NCI-H1105 treated with DMSO at 0.1 percent for 48 hours (cell line): ENCODE measurements at regions not wholly inside any gene's neighbourhood (a gene's known extent, or its start where the extent isn't known, plus 50 kb on each side); places are given as distances from the start of the nearest gene placed in this dataset.
"Not testable (repeated sequence)": the region's sequence is repeated elsewhere in the genome, so short reads cannot be mapped to it uniquely, and the experiment has no call there.

Experiments
- DNase-seq: peaks from one replicate; lab custom pipeline; 2025; lab: John Stamatoyannopoulos, UW

DNA sequence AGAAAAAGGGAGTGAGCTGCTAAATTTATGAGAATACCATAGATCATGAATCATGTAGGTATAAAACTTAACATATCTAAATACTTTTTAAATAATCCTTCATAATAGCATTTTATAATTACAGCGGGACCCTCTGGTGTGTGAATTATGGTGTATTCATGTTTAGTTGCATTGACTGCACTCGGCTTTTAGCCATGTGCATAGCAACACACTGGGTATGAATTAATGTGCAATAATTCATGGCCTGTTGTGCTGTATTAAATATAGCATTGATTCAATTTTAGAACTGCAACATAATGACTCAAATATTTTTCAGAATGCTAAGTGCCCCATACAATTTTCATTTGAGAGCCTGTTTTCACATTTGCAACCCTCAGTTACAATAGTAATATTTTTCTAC is 249.6 kb upstream of the G2E3 start:
- no peak for DNase-seq

DNA sequence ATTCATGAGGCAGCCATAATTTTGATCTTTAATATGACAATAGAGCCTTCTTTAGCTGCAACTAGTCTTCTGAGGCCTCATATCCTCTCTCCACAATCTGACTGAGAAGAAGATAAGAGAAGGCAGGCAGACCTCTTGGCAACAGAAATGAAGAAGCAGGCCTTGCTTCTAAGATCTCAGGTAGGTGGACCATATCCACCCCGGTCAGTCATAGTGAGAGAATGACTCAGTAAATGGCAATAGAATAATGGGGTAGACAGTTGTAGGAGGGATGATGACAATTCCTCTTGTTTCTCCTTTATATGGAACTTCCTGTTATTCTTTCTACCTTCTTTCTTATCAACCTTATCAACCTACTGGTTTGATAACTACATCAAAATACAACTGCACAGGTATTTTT is 246.7 kb upstream of the G2E3 start:
- no peak for DNase-seq

DNA sequence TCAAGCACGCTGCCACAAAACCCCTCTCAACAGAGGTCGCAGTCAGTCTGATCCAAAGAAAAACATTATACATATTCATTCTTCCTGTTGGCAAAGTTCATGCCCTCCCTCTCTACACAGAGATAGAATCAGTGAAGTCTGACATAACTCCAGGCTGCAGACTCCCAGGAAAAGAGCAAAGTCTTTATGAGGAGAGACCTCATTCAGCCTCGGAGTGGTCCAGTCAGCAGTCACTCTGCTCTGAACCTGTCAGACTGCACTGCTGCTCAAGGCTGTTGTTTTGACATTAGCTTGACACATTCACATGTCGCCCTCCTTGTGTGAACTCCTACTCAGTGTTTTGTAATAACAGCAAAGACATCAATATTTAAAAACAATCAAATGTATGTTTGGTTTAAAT is 241.2 kb upstream of the G2E3 start:
- DNase-seq = no peak

DNA sequence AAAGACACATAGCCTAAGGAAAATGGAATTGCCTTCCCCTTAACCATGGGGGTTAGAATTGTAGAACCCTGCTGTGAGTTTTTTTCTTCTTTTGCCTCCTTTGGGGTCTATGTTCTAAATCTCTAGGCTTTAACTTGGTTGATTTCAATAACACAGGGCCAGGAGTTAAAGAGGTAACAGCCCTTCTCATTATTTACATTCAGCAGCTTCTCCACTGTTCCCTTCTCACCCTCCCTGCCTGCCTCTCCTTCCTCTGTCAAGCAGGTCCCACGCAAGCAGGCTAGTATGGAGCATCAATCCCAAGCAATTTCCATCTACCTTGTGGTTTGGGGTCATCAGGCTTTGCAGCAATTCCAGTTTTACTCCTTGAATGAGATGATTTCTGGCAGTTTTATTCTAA is 236.1 kb upstream of the G2E3 start:
- DNase-seq = no peak

DNA sequence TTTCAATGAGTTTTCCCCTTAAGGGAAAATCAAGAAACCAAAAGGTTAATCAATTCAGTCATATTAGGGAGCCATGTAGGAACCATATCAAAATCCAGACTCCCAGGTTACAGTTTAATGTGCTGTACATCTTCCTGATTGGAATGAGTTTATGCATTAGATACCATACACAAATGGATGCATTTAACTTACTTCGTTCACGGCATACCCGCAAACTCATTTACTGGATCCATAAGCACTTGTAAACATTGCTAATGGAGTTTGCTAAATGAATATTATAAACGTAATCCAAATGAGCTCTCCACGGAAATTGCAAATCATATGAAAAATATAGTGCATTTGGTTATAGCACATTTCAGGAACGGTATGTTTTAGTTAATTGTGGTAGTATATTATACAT is 228.9 kb upstream of the G2E3 start:
- DNase-seq = no peak

DNA sequence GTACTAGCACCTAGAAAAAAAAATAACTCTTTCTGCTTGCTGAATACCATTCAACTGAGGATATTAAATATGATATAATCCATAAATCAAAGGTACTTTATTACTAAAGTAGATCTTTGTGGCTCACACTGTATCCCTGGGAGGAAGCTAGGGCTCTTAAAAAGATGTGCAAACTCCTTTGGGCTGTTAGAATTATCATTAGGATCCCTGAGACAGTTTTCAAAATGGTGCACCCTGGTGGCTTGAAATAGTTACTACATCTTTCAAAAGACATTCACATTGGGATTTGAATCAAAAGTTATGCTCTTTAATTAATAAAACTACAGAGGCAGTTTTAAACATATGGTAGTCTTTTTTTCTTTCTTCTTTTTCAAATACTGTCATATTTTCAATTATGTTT is 228.5 kb upstream of the G2E3 start:
- DNase-seq = no peak

DNA sequence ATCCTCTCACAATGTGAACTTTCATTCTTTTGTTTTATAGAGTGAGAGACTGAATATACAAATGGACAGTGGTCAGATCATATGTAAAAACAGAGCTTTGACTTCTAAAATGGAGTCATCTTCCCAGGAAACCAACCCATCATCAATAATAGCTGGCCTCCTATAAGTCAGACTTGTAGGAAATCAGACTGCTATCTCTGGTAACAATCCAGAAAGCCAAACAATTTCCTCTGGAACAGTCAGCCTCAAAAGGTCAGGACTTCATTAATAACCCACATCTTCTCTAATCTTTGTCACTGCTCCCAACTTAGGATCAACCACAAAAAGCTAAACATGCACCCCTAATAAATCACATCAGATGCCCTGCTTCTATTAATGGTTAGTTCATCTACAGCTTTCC is 227.9 kb upstream of the G2E3 start:
- DNase-seq = no peak

DNA sequence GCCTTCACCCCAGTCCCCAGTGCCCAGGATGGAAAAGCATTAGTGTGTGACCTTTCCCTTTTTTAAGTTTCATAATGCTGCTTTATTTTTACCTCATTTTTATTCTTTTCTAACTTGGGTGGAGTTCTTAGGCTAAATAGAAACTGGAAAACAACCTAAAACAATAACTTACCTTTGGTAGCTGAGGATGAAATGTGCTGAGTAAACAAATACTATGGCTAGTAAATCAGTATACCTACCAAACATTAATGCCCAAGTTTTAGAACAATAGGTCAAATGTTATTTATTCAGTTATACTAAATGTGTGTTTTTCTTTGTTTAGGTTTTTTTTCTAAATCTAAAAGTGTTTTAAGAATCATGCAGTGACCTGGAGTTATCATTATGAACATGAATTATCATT is 226.6 kb upstream of the G2E3 start:
- no peak for DNase-seq

DNA sequence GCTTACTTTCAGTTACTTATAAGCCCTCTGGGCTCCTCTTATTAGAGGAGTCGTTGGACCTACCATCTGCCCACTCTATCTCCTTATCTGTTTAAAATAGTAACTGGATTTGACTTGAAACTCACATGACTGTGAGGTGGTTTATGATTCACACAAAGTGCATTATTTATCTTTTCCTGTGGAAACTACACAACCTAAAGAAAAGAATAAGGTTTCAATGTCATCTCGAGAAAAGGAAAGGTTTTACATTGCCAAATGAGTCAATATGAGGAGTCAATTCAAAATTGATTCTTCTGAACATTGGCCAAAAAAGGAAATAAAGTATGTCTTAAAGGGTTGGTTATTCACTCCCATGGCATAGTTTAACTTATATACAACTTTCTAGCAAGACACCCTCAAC is 225.0 kb upstream of the G2E3 start:
- no peak for DNase-seq

DNA sequence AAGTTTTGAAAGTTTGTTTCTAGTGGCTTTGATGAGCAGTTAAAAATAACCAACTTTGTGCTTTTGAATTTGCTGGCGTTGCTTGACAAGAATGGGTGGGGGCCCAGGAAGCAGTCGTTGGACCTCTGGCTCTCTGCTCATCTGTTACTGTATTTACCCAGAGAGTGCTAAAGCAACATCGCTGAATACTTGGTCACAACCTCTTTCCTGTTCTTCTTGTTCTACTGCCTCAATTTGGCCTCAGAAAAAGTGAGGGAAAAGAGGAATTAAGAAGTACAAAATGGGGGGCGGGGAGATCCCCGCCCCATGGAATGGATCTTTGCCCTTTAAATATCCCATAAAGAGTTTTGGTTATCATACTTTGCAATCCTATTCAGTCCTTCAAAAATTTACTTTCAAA is 221.5 kb upstream of the G2E3 start:
- DNase-seq = no peak

DNA sequence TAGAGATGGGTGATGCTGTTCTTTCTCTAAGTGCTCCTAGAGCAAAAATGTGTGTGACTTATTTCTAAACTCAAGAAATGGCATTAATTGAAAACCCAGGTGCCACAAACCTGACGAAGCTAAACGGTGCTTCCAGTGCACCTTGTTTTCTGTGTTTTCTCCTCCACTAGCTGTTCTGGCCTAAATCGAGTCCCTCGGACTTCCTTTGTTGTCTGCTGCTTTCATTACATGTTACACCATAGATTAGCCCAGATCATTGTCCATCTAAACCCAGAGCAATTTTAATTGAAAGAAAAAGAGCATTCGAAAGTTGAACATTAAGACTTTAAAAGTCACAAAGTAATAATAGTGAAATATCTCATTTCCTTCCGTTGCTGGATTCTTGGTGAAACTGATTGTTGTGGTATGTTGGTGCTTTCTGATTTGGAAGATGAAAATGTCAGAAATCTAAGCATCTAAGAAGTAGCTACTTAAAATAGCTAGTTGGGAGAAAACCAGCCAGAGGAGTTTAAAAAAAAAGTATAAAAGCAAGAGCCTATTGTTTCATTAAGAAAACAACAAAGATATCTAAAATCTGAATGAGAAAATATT is 219.6 kb upstream of the G2E3 start:
- DNase-seq = no peak

DNA sequence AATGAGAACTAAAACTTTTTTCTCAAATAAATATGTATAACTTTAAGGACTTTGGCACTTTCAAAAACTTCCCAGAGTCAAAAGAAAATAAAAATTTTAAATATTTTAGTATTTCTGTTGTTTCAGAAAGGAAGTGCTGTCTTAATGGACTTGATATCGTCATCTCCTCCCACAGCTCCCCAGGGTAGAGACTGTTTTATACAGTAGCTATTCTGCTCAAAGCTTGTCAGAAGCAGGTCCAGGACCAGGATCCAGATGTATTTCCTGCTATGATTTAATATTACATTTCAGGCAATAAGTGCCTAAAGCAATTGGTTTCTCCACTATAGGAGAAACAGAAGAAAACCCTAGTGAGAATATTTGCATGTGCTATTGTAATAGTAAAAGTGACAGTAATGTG is 218.5 kb upstream of the G2E3 start:
- no peak for DNase-seq

DNA sequence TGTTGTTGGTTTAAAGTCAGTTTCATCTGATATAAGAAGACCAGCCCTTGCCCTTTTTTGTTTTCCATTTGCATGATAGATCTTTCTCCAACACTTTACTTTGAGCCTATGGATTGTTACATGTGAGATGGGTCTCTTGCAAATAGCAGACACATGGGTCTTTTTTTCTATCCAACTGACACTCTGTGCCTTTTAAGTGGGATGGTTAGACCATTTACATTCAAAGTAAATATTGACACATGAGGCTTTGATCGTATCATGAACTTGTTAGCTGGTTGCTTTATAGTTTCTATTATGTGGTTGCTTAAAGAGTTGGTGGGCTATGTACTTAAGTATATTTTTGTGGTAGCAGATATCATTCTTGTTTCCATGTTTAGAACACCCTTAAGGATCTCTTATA is 213.4 kb upstream of the G2E3 start:
- DNase-seq = no peak

DNA sequence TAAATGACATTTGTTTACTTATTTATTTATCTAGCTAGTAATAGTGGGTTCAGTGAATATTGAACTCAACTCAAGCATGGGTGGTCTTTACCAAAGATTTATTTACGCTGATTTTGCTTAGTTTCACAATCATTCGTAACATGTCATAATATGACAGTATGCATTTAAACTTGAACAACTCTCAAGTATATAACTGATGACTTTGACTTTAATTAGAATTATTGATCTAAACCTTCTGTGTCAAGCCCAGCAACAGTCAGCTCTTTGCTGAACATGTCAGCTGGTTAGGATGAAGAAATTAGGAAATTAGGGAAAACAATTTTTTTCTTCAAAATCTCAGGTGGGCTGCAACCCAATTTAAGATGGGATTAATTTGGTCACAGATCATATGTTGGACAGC is 210.5 kb upstream of the G2E3 start:
- no peak for DNase-seq

DNA sequence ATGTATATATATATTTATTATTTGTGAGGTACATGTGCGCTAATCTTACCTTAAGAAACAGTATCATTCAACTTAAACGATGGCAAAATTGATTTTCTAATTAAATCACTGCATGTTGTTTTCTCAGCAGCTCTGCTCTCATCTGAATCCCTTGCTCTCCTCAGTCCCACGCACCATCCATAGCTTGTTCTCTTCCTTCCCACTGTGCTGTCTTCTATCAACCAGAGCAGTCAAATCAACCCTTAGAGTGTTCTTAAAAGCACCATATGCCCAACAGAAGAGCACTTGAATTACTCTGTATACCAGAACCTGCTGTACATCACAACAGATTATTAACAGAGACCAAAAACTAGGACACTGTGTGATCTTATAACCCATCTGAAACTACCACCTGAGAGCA is 209.4 kb upstream of the G2E3 start:
- DNase-seq = no peak

DNA sequence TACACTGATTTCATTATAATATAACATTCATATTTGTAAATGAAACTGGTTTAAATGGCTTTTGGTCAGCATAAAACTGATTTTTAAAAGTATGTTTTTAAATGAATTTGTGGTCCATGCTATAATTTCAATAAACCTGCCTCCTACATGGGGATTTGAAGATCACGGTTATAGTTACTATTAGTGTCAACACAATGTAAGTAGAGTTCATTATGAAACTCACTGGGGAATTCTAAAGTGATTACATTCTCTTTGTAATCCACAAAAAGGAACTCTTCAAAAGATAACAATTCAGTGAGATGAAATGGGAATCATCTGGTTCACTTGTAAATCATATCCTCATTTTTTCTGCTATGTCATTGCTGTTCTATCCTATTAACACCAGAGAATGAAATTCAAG is 204.5 kb upstream of the G2E3 start:
- no peak for DNase-seq

DNA sequence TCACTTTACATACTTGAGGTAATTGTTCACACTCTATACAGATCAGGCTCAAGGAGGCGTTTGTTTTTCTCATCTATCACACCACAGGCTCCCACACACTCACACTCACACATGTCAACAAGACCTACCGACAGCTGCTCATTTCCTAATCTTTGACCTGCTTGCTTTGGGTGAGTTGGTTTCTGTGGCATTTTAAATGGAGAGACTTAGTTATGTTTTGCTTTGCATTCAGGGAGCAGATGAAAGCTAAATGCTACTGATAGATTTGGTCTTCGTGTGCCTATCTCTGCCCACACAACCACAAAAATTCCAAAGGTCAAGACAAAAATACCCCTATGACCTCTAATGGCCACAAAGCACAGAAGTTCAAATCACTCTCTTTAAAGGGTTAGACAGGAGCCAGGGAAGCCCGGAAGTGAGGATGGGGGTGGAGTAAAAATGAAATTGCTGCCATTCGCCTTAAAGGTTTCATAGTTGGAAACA is 203.5 kb upstream of the G2E3 start:
- no peak for DNase-seq

DNA sequence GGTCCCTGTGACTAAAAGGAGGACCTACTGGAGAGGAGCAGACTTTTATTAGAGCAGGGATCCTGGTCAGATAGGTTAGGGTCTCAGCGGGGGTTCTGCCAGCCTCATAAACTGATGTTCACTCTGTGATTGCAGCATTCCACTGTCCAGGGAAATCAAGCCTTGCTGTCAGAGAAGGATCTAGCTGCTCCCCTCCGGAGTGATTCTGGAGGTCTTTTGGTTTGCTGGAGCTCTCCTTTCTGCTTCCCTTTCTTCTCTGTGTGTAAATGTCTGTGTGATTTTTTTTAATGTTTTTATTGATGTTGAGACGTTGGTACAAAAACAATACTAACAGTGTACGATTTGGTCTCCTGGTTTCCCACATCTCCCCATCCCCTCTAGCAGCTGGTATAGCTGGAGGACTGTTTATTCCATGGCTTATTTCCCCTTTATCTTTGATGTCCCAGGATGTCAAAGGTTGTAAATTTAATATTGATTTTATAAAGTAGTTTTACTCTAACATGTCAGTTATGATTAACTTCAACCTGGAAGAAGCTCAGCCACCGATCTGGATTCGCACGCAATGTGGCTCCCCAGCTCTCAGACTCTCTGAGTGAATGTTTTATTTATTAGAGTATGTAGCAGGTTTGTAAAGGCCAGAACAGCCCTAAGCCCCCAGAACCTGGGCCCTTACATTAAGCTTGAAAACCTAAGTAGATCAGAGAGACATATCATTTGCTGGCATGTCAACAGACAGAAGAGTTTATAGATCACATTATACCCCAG is 202.3 kb upstream of the G2E3 start:
- DNase-seq = no peak

DNA sequence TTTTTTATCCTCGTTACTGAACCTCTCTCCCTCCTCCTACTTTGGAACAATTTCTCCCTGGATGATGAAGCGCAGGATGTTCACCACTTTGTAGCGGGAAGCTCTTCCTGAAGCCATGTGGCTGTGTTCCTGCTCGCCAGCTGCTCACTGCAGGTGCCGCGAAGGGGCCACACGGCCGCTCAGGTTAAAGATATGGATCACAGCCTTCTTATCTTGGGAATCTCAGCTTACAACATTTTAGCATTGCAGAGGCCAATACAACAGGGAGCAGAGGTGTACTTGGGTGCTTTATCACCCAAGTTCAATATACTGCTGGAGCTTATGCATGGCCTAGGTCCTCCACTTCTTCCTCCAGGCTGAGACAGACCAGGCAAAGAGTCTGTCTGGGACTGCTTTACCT is 201.2 kb upstream of the G2E3 start:
- no peak for DNase-seq

DNA sequence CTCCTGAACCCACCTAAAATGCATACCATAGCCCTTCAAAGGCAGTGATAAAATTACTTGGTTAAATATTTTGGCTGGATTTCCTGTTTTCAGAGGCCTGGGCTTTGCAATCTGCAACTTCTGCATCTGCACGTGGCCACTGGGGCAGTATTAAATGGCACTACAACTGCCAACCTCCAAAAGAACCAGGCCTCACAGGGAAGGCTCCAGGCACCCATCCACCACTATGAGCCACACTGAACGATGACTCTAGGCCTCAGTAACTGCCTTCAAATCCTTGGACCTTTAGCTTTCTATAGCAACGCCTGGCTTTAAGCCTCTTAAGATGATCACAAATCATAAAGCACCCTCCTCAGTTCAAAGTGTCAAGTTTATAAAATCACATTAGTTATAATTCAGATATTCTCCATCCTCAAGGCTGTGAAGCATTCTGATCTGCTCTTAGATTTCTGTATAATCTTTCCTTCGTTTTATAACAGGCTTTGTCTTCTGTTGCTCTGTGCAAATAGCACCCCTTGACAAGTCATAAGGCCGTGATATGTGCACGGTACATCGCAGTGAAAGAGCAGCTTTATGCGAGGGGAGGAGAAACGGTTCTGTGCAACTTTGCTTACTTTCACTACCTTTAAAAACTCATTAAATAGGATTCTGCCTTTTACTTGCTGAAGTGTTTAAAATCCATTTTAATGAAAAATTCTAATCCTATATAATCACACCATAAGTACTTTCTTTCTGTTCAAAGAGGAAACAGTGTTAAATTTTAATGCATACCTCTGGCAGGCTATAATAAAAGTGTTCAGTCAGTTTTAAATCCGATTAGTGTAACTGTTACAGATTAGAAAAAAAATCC is 196.4 kb upstream of the G2E3 start:
- no peak for DNase-seq

DNA sequence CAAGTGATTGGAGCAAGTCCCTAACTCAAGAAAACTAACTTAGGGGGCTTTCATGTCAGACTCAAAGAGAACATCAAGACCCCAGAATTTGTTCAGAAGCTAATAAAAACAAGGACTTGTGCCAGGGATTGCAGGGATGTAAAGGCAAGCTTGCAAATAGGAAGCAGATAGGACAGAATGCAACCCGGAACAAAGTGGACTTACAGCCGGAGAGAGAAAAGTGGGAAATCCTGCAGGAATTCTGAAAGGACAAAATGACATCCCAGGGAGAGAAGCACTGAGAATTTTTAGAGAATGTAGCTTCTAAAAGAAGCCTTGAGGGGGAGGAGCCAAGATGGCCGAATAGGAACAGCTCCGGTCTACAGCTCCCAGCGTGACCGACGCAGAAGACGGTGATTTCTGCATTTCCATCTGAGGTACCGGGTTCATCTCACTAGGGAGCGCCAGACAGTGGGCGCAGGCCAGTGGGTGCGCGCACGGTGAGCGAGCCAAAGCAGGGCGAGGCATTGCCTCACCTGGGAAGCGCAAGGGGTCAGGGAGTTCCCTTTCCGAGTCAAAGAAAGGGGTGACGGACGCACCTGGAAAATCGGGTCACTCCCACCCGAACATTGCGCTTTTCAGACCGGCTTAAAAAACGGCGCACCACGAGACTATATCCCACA is 195.6 kb upstream of the G2E3 start:
- DNase-seq = not testable (repeated sequence)

DNA sequence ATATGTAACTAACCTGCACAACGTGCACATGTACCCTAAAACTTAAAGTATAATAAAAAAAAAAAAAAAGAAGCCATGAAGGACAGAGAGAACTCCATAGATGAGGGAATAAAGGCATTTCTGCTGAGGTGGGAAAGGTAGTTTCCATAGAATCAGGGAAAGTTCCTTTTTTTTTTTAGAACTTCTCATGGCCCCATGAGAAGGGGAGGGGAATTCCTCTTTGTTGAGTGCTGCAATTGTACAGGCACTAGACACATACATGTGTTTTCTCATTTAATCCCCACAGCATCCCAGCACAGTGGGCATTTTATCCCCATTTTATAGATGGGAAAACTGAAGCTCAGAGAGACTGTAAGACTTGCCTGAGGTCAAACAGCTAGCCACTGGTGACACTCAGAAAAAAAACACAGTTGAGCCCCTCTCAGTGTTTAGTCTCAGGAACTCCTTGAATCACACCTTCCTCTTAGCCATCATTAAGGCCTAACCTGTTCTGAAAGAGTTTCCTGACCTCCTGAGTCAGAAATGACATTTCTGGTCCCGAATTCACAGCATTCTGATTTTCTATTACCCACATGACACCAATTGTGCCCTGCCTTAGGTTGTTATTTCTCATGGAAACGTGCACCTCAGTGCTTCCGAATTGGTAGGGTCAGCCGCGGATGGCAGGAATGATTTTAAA is 189.3 kb upstream of the G2E3 start:
- DNase-seq = no peak
